ENCODE measurements at regions not wholly inside any gene's neighbourhood (a gene's known extent, or its start where the extent isn't known, plus 50 kb on each side); places are given as distances from the start of the nearest gene placed in this dataset.

DNA sequence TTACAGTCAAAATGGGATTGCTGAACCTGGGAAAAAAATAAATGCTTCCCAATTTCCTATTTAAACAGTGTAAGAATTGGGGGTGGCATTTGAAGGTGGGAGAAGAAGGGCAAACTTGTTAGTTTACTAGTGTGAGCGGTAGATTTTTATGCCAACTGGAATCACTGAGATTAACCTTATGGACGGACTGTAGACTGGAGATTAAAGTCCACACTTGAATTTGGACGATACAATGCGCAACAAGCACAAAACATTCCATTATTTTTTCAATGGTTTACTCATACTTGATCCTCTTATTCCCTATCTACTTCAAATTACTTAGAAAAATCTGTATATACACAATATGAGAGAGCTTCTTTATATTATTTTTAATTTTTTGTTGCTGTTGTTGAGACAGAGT lies 269.6 kb upstream of the KLF14 start:
- Mint-ChIP-seq H3K4me1 (ENCODE audit: unreplicated experiment) (peaks cover 8% of the 10 kb centered on the region), H3K36me3 (no peaks in the 10 kb centered on the region), H3K27me3 (peaks cover 17% of the 10 kb centered on the region), H3K4me3 (no peak overlapping the region), H3K9me3 (no peaks in the 10 kb centered on the region), H3K27ac (no peak overlapping the region)
- no peak for DNase-seq (ENCODE audit: extremely low spot score, unreplicated experiment)
- TF ChIP-seq, protein P1, sequence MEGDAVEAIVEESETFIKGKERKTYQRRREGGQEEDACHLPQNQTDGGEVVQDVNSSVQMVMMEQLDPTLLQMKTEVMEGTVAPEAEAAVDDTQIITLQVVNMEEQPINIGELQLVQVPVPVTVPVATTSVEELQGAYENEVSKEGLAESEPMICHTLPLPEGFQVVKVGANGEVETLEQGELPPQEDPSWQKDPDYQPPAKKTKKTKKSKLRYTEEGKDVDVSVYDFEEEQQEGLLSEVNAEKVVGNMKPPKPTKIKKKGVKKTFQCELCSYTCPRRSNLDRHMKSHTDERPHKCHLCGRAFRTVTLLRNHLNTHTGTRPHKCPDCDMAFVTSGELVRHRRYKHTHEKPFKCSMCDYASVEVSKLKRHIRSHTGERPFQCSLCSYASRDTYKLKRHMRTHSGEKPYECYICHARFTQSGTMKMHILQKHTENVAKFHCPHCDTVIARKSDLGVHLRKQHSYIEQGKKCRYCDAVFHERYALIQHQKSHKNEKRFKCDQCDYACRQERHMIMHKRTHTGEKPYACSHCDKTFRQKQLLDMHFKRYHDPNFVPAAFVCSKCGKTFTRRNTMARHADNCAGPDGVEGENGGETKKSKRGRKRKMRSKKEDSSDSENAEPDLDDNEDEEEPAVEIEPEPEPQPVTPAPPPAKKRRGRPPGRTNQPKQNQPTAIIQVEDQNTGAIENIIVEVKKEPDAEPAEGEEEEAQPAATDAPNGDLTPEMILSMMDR (conservative IDR thresholded peaks at IDR 0.05) = no peak

DNA sequence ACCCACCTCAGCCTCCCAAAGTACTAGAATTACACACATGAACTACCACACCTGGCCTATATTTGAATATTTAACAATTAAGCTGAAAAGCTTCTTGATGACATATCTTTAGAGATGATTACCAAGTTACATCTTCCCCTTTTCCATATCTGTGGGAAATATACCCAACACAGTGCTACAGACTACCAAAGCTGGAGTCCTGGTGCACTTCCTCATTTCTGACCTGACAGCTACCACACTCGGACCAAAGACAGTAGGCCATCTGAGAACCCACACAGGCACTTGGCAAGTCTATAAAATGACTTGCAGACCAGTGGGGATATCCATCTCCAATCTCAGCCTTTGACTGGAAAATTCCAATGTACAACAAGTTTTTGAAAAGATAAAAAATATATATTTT lies 270.4 kb upstream of the KLF14 start:
- H3K4me1 Mint-ChIP-seq (ENCODE audit: unreplicated experiment) = peaks cover 15% of the 10 kb centered on the region
- H3K9me3 Mint-ChIP-seq = no peaks in the 10 kb centered on the region
- DNase-seq (ENCODE audit: extremely low spot score, unreplicated experiment) = no peak
- peaks cover 14% of the 10 kb centered on the region for H3K27me3 Mint-ChIP-seq
- TF ChIP-seq, protein P1 (conservative IDR thresholded peaks at IDR 0.05) = no peak
- no peak overlapping the region for H3K27ac Mint-ChIP-seq
- H3K4me3 Mint-ChIP-seq = no peak overlapping the region
- H3K36me3 Mint-ChIP-seq = no peaks in the 10 kb centered on the region

DNA sequence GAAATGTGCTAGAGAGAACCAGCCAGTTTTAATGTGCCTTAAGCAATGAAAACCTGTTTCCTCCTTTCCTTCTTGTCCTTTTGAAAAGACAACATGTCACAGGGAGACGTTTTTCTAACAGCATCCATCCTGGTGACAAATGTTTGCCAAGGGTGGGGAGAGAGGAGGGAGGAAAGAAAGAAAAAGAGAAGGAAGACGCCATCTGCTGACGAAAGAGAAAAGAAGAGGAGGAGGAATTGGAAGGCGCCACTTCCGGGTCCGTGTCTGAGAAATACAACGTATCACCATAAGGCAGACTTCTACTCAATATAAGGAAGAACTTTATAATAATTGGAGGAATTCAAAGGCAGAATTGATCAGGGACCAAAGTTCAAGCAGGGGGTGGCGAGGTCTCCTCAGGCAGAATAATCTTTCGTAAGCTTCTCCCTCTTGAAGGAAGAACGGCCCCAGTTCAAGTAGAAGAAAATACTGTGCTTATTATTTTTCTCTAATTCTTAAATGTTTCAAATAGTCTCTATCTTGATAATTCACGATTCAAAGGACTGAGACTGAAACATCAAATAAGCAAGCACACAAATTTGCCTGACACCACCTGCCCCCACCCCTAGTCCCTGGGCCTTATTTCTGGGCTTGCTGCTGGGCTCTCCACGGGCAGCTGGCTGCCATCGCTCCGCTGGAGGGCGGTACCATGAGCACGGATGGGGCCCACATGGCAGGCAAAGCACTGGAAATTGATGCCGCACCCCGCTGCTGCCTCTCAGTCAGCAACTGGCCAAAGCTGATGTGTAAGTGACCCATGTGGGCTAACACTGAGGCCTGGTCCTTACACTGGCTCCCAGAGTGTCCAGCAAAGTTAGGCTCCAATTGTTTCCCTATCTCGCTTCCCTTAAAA lies 273.7 kb upstream of the KLF14 start:
- H3K27me3 Mint-ChIP-seq = peaks cover 12% of the 10 kb centered on the region
- no peak for DNase-seq (ENCODE audit: extremely low spot score, unreplicated experiment)
- peaks cover 24% of the 10 kb centered on the region for H3K4me1 Mint-ChIP-seq (ENCODE audit: unreplicated experiment)
- H3K36me3 Mint-ChIP-seq = no peaks in the 10 kb centered on the region
- H3K9me3 Mint-ChIP-seq = no peaks in the 10 kb centered on the region
- H3K4me3 Mint-ChIP-seq = peak overlapping the region; percentile 5
- TF ChIP-seq, protein P1 (conservative IDR thresholded peaks at IDR 0.05) = peak; percentile 73
- peak overlapping the region; percentile 78 for H3K27ac Mint-ChIP-seq

DNA sequence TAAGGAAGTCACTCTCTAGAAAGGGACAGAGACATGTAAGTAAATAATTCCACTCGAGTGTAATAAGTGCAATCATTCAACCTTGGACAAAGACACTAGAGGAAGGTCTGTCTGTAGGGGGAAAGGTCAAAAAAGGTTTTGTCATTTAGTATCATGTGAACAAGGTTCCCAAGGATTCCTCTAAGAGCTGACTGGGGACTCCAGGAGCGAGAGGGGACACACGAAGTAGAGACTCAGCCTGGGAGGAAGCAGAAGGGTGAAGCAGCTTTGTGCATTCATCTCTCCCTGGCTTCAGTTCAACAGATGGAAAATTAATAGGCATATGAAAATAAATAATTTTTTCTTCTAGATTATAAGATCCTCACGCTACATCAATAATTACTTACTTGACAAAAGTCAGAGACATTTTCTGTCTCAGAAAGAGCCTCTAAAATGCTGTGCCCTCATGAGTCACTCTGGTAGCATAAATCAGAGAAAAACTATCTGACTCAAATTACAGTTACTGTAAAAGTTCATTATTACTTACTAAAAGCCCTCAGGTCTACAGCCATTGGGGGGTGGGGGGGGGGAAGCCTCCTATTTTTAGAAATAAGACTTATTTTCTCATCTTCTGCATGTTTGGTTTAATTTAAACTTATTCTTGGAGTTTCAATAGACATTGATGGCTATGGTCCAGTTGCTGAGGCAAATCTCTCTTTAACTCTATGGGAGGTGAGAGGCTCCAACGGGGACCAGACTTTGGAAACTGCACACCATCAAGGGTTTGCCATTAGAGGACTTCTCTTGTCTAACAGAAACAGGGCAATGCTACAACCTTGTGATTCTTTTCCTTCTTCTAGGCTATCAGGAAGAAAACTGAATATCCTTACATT lies 275.1 kb upstream of the KLF14 start:
- no peak overlapping the region for H3K4me3 Mint-ChIP-seq
- no peaks in the 10 kb centered on the region for H3K36me3 Mint-ChIP-seq
- peaks cover 15% of the 10 kb centered on the region for H3K27me3 Mint-ChIP-seq
- H3K9me3 Mint-ChIP-seq = no peaks in the 10 kb centered on the region
- peak overlapping the region; percentile 46 for H3K27ac Mint-ChIP-seq
- no peak for DNase-seq (ENCODE audit: extremely low spot score, unreplicated experiment)
- TF ChIP-seq, protein P1 (conservative IDR thresholded peaks at IDR 0.05) = no peak
- H3K4me1 Mint-ChIP-seq (ENCODE audit: unreplicated experiment) = peaks cover 24% of the 10 kb centered on the region

DNA sequence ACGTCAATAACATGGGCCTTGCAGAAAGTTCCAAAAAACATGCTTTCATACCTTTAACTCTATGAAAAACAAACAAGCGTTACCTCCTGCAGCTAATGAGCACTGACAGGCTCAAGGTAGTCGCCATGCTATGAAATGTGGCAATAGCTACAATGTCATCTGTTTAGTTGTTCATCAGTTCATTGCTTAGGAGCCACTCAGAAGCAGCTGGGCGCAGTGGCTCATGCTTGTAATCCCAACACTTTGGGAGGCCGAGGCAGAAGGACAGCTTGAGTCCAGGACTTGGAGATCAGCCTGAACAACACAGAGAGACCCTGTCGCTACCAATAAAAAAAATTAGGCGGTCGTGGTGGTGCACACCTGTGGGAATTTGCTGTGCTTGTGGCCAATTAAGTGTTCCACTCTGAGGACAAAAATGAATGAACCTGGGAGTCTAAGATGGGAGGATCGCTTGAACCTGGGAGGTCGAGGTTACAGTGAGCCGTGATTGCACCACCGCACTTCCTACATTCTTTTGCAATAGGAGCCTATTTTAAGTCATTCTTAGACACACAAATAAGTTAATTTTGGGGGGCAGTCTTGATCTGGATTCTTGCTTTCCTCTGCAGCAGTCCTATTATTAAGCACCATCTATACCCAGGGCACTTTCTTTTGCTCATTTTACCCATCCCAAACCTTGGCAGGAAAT lies 276.2 kb upstream of the KLF14 start:
- Mint-ChIP-seq H3K4me1 (ENCODE audit: unreplicated experiment) (peaks cover 24% of the 10 kb centered on the region), H3K27ac (no peak overlapping the region)
- TF ChIP-seq, protein P1 (conservative IDR thresholded peaks at IDR 0.05) = no peak

More for the DNA sequence above, 276.2 kb upstream of the KLF14 start:
- H3K4me3 Mint-ChIP-seq = no peak overlapping the region
- no peaks in the 10 kb centered on the region for H3K9me3 Mint-ChIP-seq
- peaks cover 18% of the 10 kb centered on the region for H3K27me3 Mint-ChIP-seq
- no peak for DNase-seq (ENCODE audit: extremely low spot score, unreplicated experiment)
- no peaks in the 10 kb centered on the region for H3K36me3 Mint-ChIP-seq
